HEK293 (cell line): ENCODE measurements at regions not wholly inside any gene's neighbourhood (a gene's known extent, or its start where the extent isn't known, plus 50 kb on each side); places are given as distances from the start of the nearest gene placed in this dataset.

ENCODE experiments used
- CTCF ChIA-PET: fragments of 350-600 bp; formaldehyde crosslinking; extraction: SDS; loops from one replicate; lab custom pipeline; 2021; ENCODE audit warnings: antibody characterized with exemption; lab: Yijun Ruan, JAX
- POLR2A ChIA-PET: fragments of 300-600 bp; formaldehyde crosslinking; extraction: SDS; loops from one replicate; lab custom pipeline; 2020; ENCODE audit warnings: antibody characterized with exemption, inconsistent platforms; lab: Yijun Ruan, JAX
- H3K27ac ChIP-seq: fragments of 200-500 bp; sonication (Bioruptor generic); 2 replicates; pipeline ENCODE4 v1.5.1; 2014; ENCODE audit warnings: low read depth, low read length, control low read depth, inconsistent platforms; ENCODE audit errors: extremely low read depth
- H3K36me3 ChIP-seq, 2 experiments: fragments of 200-500 bp in 1 of 2; sonication (Bioruptor generic) in 1 of 2; 1 replicate in 1 of 2; 2 replicates in 1 of 2; pipeline ENCODE4 v1.5.1; 2014 to 2017; ENCODE audit warnings: inconsistent platforms in 2 of 2, low read length in 2 of 2; ENCODE audit not compliant: control insufficient read depth in 2 of 2, insufficient read depth in 1 of 2
- H3K4me1 ChIP-seq: fragments of 200-500 bp; sonication (Bioruptor generic); 2 replicates; pipeline ENCODE4 v1.5.1; 2014; ENCODE audit warnings: mild to moderate bottlenecking, low read length, inconsistent platforms; ENCODE audit not compliant: control insufficient read depth, insufficient read depth
- H3K4me3 ChIP-seq: 2 replicates; pipeline ENCODE4 v1.5.1; 2011; ENCODE audit warnings: low read depth, mild to moderate bottlenecking, control low read depth, low read length, moderate library complexity
- H3K9me3 ChIP-seq: fragments of 200-500 bp; sonication (Bioruptor generic); 2 replicates; pipeline ENCODE4 v1.5.1; 2014; ENCODE audit warnings: low read depth, low read length, inconsistent platforms; ENCODE audit not compliant: control insufficient read depth, insufficient read depth
- EGR2 ChIP-seq: fragments of 450-650 bp; formaldehyde crosslinking; IDR thresholded peaks from 2 replicates; pipeline ENCODE4 v1.5.1; 2016; ENCODE audit warnings: low read depth, missing biosample characterization, missing genetic modification characterization
- GLIS1 ChIP-seq: fragments of 450-650 bp; formaldehyde crosslinking; IDR thresholded peaks from 2 replicates; pipeline ENCODE4 v1.5.1; 2016; ENCODE audit warnings: missing biosample characterization, missing genetic modification characterization
- KLF9 ChIP-seq: fragments of 450-650 bp; formaldehyde crosslinking; IDR thresholded peaks from 2 replicates; pipeline ENCODE4 v1.5.1; 2016; ENCODE audit warnings: missing biosample characterization, missing genetic modification characterization, low read depth
- RBAK ChIP-seq: fragments of 450-650 bp; formaldehyde crosslinking; IDR thresholded peaks from 2 replicates; pipeline ENCODE4 v1.5.1; 2016; ENCODE audit warnings: missing biosample characterization, missing genetic modification characterization
- ZBTB21 ChIP-seq: fragments of 450-650 bp; formaldehyde crosslinking; IDR thresholded peaks from 2 replicates; pipeline ENCODE4 v1.5.1; 2017; ENCODE audit warnings: missing biosample characterization, missing genetic modification characterization
- ZFHX2 ChIP-seq: fragments of 450-650 bp; formaldehyde crosslinking; conservative IDR thresholded peaks from 2 replicates; pipeline ENCODE4 v1.5.1; 2016; ENCODE audit warnings: missing biosample characterization, missing genetic modification characterization
- ZFP41 ChIP-seq: fragments of 450-650 bp; formaldehyde crosslinking; IDR thresholded peaks from 2 replicates; pipeline ENCODE4 v1.5.1; 2016; ENCODE audit warnings: missing biosample characterization, missing genetic modification characterization, borderline replicate concordance
- ZNF132 ChIP-seq: fragments of 450-650 bp; formaldehyde crosslinking; IDR thresholded peaks from 2 replicates; pipeline ENCODE4 v1.5.1; 2017; ENCODE audit warnings: missing biosample characterization, missing genetic modification characterization, borderline replicate concordance
- ZNF155 ChIP-seq: fragments of 450-650 bp; formaldehyde crosslinking; IDR thresholded peaks from 2 replicates; pipeline ENCODE4 v1.5.1; 2016; ENCODE audit warnings: missing biosample characterization, missing genetic modification characterization
- ZNF214 ChIP-seq: fragments of 450-650 bp; formaldehyde crosslinking; IDR thresholded peaks from 2 replicates; pipeline ENCODE4 v1.5.1; 2017; ENCODE audit warnings: missing biosample characterization, mild to moderate bottlenecking, missing genetic modification characterization, borderline replicate concordance
- ZNF302 ChIP-seq: fragments of 450-650 bp; formaldehyde crosslinking; IDR thresholded peaks from 2 replicates; pipeline ENCODE4 v1.5.1; 2016; ENCODE audit warnings: missing biosample characterization, missing genetic modification characterization, low read depth
- ZNF341 ChIP-seq: fragments of 450-650 bp; formaldehyde crosslinking; IDR thresholded peaks from 2 replicates; pipeline ENCODE4; 2016; ENCODE audit warnings: low read depth, missing biosample characterization, missing genetic modification characterization
- ZNF529 ChIP-seq: fragments of 450-650 bp; formaldehyde crosslinking; IDR thresholded peaks from 2 replicates; pipeline ENCODE4 v1.5.1; 2017; ENCODE audit warnings: missing genetic modification characterization, missing biosample characterization; ENCODE audit not compliant: insufficient replicate concordance
- ZNF555 ChIP-seq: fragments of 450-650 bp; formaldehyde crosslinking; conservative IDR thresholded peaks from 2 replicates; pipeline ENCODE4 v1.5.1; 2017; ENCODE audit warnings: missing biosample characterization, mild to moderate bottlenecking, missing genetic modification characterization, inconsistent platforms
- ZNF585B ChIP-seq: fragments of 450-650 bp; formaldehyde crosslinking; IDR thresholded peaks from 2 replicates; pipeline ENCODE4 v1.5.1; 2016; ENCODE audit warnings: missing biosample characterization, missing genetic modification characterization
- ZNF624 ChIP-seq: fragments of 450-650 bp; formaldehyde crosslinking; IDR thresholded peaks from 2 replicates; pipeline ENCODE4 v1.5.1; 2017; ENCODE audit warnings: missing biosample characterization, missing genetic modification characterization
- ZNF626 ChIP-seq: fragments of 450-650 bp; sonication (Bioruptor Pico); formaldehyde crosslinking; IDR thresholded peaks from 2 replicates; pipeline ENCODE4 v1.5.1; 2018; ENCODE audit warnings: missing biosample characterization, missing genetic modification characterization, inconsistent platforms
- ZNF654 ChIP-seq: fragments of 450-650 bp; formaldehyde crosslinking; IDR thresholded peaks from 2 replicates; pipeline ENCODE4 v1.5.1; 2016; ENCODE audit warnings: low read depth, missing biosample characterization, missing genetic modification characterization
- ZNF658 ChIP-seq: fragments of 450-650 bp; formaldehyde crosslinking; IDR thresholded peaks from 2 replicates; pipeline ENCODE4; 2016; ENCODE audit warnings: missing biosample characterization, missing genetic modification characterization
- ZNF792 ChIP-seq: fragments of 450-650 bp; formaldehyde crosslinking; IDR thresholded peaks from 2 replicates; pipeline ENCODE4 v1.5.1; 2016; ENCODE audit warnings: missing biosample characterization, missing genetic modification characterization
- ZSCAN23 ChIP-seq: fragments of 450-650 bp; formaldehyde crosslinking; IDR thresholded peaks from 2 replicates; pipeline ENCODE4 v1.5.1; 2016; ENCODE audit warnings: missing biosample characterization, missing genetic modification characterization
- TF ChIP-seq, protein P1 (sequence below): fragments of 450-650 bp; formaldehyde crosslinking; IDR thresholded peaks from 2 replicates; pipeline ENCODE4 v1.5.1; 2017; ENCODE audit warnings: missing biosample characterization, missing genetic modification characterization
- TF ChIP-seq, protein P2 (sequence below): fragments of 450-650 bp; formaldehyde crosslinking; IDR thresholded peaks from 2 replicates; pipeline ENCODE4 v1.5.1; 2017; ENCODE audit warnings: missing biosample characterization, missing genetic modification characterization

GRCh38 chr9:134522502-134522848 is 119.1 kb upstream of the COL5A1 start:
- Histone ChIP-seq H3K36me3 (no peaks in the 10 kb centered on the region), H3K4me1 (no peaks in the 10 kb centered on the region), H3K27ac (no peak overlapping the region), H3K9me3 (no peaks in the 10 kb centered on the region)
- CTCF ChIA-PET, result no interaction called here
- POLR2A ChIA-PET, result no interaction called here
- TF ChIP-seq ZNF302 (tag by site-specific recombination) (no peak), GLIS1 (tag by site-specific recombination) (no peak), ZNF341 (tag by site-specific recombination) (no peak), ZNF155 (tag by site-specific recombination) (no peak), ZNF624 (tag by site-specific recombination) (no peak), ZNF792 (tag by site-specific recombination) (no peak), KLF9 (tag by site-specific recombination) (no peak), ZFP41 (tag by site-specific recombination) (no peak), RBAK (tag by site-specific recombination) (no peak)
- TF ChIP-seq, protein P1, sequence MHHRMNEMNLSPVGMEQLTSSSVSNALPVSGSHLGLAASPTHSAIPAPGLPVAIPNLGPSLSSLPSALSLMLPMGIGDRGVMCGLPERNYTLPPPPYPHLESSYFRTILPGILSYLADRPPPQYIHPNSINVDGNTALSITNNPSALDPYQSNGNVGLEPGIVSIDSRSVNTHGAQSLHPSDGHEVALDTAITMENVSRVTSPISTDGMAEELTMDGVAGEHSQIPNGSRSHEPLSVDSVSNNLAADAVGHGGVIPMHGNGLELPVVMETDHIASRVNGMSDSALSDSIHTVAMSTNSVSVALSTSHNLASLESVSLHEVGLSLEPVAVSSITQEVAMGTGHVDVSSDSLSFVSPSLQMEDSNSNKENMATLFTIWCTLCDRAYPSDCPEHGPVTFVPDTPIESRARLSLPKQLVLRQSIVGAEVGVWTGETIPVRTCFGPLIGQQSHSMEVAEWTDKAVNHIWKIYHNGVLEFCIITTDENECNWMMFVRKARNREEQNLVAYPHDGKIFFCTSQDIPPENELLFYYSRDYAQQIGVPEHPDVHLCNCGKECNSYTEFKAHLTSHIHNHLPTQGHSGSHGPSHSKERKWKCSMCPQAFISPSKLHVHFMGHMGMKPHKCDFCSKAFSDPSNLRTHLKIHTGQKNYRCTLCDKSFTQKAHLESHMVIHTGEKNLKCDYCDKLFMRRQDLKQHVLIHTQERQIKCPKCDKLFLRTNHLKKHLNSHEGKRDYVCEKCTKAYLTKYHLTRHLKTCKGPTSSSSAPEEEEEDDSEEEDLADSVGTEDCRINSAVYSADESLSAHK (tag by site-specific recombination), result no peak
- TF ChIP-seq, all 188 proteins: peak for 0
- H3K4me3 ChIP-seq, result no peak overlapping the region

- no peaks in the 10 kb centered on the region for H3K4me1 ChIP-seq
- ChIA-PET POLR2A (no interaction called here), CTCF (no interaction called here)
- no peaks in the 10 kb centered on the region for H3K36me3 ChIP-seq
- H3K9me3 ChIP-seq, result no peaks in the 10 kb centered on the region
- TF ChIP-seq ZNF132 (tag by site-specific recombination) (no peak), RBAK (tag by site-specific recombination) (no peak), ZNF585B (tag by site-specific recombination) (no peak), ZBTB21 (tag by site-specific recombination) (no peak), ZNF654 (tag by site-specific recombination) (no peak), ZNF214 (tag by site-specific recombination) (no peak), ZNF626 (tag by site-specific recombination) (no peak), ZNF658 (tag by site-specific recombination) (no peak), EGR2 (tag by site-specific recombination) (no peak), GLIS1 (tag by site-specific recombination) (no peak), ZFHX2 (no peak), ZNF529 (tag by site-specific recombination) (no peak), ZNF555 (tag by site-specific recombination) (no peak), ZSCAN23 (tag by site-specific recombination) (no peak)
- TF ChIP-seq, protein P2, sequence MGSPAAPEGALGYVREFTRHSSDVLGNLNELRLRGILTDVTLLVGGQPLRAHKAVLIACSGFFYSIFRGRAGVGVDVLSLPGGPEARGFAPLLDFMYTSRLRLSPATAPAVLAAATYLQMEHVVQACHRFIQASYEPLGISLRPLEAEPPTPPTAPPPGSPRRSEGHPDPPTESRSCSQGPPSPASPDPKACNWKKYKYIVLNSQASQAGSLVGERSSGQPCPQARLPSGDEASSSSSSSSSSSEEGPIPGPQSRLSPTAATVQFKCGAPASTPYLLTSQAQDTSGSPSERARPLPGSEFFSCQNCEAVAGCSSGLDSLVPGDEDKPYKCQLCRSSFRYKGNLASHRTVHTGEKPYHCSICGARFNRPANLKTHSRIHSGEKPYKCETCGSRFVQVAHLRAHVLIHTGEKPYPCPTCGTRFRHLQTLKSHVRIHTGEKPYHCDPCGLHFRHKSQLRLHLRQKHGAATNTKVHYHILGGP (tag by site-specific recombination), result no peak
- TF ChIP-seq, all 188 proteins: peak for 0
- Histone ChIP-seq H3K27ac (no peak overlapping the region), H3K4me3 (no peak overlapping the region)
These were observed 118.6 kb upstream of the COL5A1 start for GRCh38 chr9:134522976-134523375.
